Body of pancreas (tissue), 4 donors: ENCODE measurements at regions not wholly inside any gene's neighbourhood (a gene's known extent, or its start where the extent isn't known, plus 50 kb on each side); places are given as distances from the start of the nearest gene placed in this dataset.

Source experiments
- CTCF ChIP-seq, 7 experiments: fragments of 450-650 bp in 4 of 7; fragments of 200-600 bp in 3 of 7; sonication (generic) in 3 of 7; IDR thresholded peaks; one replicate each; pipeline ENCODE4 v1.5.1; 2016 to 2019; ENCODE audit warnings: antibody characterized with exemption in 7 of 7
- POLR2A ChIP-seq, 3 donors: fragments of 450-650 bp; IDR thresholded peaks; one replicate each; pipeline ENCODE4 v1.6.1; 2016; ENCODE audit warnings: antibody characterized with exemption in 3 of 3, mild to moderate bottlenecking in 2 of 3

GRCh38 chr4:36427696-36428095, 146.3 kb downstream of the DTHD1 start:
- TF ChIP-seq CTCF (IDR thresholded peaks at IDR 0.05) = no peak
- TF ChIP-seq POLR2A (IDR thresholded peaks at IDR 0.05) = no peak
